GM19099 (cell line): ENCODE measurements at regions not wholly inside any gene's neighbourhood (a gene's known extent, or its start where the extent isn't known, plus 50 kb on each side); places are given as distances from the start of the nearest gene placed in this dataset.

Experiments
- POLR2A ChIP-seq: IDR thresholded peaks from 3 replicates; pipeline ENCODE4 v1.6.1; 2011; ENCODE audit warnings: low read depth; ENCODE audit not compliant: insufficient read length; ENCODE audit errors: extremely low read depth

DNA sequence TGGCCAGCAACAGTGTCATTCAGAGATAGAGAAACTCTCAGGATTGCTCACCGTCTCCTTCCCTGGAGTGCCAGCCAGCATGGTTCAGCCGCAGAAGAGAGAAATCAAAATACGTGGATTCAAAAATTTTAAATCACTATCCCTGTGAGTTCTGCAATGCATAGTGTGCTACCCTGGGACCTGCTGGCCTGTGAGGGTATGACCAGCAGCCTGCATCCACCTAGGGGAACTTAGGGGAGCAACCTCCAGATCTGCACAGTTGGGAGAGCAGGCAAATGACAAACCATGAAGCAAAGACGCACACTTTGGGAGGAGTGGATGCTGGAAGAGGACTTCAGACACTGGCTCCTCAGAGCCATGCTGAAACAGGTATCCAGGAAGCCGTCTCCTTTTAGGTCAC is 639.3 kb downstream of the TNS3 start:
- no peak for TF ChIP-seq POLR2A

GRCh38 chr7:46940178-46940577 is 641.7 kb downstream of the TNS3 start:
- TF ChIP-seq POLR2A, result no peak

DNA sequence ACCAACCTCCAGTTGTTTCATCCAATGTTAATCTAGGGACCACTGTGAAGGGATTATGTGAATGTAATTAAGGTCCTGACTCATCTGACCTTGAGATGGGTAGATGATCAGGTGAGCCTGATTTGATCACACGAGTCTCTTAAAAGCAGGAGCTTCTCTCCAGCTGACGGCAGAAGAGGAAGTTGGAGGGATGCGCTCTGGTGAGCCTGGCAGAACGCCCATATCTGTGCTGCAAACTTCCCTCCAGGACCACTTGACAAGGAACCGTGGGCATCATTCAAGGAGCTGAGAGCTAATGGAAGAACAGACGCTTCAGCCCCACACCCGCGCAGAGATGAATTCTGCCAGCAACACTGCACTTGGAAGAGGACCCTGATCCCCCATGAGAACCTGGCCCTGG is 642.4 kb downstream of the TNS3 start:
- no peak for TF ChIP-seq POLR2A

GRCh38 chr7:46939089-46939488 is 642.8 kb downstream of the TNS3 start:
- no peak for TF ChIP-seq POLR2A

- no peak for TF ChIP-seq POLR2A
Measured at GRCh38 chr7:46937826-46938225, 644.1 kb downstream of the TNS3 start.

DNA sequence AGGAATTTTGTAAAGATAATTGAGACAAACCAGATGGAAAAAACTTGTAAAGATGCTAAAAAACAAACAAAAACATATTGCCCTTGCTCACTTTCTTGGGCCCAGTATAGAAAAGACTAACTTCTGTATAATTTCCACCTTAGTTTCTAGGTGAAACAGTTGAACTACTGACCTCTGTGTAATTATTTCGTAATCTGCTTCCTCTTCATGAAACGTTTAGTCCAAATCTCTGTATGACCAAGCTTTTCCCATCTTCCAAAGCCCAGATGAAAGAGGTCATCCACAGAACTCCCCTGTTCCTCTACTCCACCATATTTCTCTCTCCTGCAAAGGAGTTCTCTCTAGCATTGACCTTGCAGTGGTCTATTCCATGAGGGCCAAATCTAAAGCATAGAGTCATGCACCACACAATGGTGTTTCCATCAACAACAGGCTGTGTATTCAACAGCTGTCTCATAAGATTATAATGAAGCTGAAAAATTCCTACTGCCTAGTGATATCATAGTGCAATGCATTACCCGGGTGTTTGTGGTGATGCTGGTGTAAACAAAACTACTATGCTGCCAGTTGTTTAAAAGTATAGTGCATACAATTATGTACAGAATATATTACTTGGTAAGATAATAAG is 647.6 kb downstream of the TNS3 start:
- TF ChIP-seq POLR2A, result no peak

DNA sequence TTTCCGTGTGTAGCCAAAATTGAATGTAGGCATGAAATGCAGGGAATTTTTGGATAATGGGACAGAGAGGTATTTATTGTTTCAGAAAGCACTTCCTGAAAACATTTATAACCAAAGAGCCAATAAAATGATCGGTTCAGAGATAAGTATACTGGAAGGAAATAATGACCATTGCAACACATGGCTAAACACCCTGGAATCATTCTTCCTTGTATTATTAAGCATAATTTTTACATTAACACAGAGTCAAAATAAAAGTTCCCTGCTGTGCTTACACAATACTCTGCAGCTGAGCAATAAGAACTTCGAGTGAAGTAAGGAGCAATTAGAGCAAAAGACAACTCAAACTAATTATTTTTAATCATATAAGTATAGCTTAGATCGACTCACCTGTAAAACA is 648.3 kb downstream of the TNS3 start:
- no peak for TF ChIP-seq POLR2A

DNA sequence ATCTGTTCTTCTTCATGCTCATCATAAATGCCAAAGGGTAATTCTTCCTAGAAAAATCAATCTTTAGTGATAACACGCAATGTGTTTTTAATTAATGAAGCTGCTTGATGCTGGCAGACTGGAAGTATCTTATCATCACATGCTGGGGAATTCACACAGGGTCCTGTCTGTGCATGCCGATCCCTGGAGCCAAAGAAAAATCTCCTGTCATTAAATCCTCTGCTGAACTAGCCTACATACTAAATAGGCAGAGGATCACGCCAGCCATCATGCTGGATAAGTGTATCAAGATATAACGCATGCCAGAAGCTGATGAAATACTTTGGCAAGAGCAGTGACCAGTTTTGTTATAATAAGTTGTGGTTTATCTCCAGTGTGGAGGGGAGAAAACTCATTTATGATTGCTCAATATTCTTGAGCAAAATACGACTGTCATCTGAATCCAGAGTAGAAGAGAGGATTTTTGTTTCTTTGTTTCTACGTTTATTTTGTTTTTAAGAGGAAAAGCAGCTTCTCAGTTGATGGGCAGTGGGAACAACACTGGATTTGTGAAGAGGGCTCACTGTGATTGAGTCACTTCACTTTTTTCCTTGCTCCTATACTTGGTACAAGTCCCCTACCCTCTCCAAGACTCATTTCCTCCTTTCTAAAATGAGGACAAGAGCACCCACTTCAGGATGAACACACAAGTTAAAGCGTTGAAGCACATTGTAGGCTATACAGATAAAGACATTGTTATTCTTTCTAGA is 649.1 kb downstream of the TNS3 start:
- TF ChIP-seq POLR2A, result no peak

GRCh38 chr7:46932306-46932675 is 649.6 kb downstream of the TNS3 start:
- no peak for TF ChIP-seq POLR2A

DNA sequence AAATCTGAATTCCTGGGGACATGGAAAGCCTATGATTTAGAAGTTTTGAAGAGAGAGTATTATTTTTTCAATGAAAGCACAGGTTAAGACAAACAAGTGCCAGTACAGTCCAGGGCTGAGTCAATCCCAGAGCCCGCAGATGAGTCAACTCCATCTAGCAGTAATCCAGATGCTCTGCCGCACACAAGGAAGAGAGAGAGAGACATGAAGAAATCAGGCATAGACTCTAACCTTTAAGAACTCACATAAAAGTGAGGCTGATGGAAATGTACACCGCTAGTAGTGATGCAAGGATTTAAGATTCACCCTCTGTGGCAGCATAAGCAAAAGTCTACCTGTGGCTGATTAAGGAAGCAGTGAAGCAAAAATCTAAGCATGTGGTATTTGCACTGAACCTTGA is 651.5 kb downstream of the TNS3 start:
- TF ChIP-seq POLR2A, result no peak

DNA sequence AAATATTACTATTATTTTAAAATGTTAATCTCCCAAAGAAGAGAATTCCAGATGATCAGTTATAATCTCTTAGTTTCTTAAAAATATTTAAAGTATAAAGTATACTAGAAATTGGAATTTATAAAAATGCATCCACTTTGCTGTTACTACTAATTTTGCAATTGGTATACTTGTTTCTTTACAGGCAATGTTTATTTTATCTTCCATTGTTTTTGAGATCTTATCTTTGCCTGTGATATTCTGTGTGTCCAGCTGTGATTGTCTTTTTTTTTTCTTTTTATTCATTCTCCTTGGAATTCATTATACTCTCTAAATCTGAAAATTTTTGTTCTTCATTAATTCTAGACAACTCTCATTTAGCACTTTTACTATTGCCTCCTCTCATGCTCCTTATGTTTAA is 652.6 kb downstream of the TNS3 start:
- no peak for TF ChIP-seq POLR2A

- TF ChIP-seq POLR2A, result no peak
Measured at GRCh38 chr7:46928719-46929118, 653.2 kb downstream of the TNS3 start.

GRCh38 chr7:46927131-46927810 is 654.6 kb downstream of the TNS3 start:
- TF ChIP-seq POLR2A, result no peak

GRCh38 chr7:46916581-46916980 is 665.3 kb downstream of the TNS3 start:
- no peak for TF ChIP-seq POLR2A

DNA sequence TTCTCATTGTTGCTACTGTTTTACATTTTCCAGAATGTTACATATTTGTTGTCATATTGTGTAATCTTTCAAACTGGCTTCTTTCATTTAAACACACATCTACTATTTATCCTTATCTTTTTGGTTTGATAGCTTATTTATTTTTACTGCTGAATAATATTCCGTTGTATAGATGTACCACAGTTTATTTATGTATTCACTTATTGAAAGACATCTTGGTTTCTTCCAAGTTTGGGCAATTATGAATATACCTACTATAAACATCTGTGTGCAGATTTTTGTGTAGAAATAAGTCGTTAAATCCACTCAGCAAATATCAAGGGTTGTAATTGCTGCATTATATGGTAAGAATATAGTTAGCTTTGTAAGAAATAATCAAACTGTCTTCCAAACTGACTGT is 669.2 kb downstream of the TNS3 start:
- TF ChIP-seq POLR2A, result no peak

DNA sequence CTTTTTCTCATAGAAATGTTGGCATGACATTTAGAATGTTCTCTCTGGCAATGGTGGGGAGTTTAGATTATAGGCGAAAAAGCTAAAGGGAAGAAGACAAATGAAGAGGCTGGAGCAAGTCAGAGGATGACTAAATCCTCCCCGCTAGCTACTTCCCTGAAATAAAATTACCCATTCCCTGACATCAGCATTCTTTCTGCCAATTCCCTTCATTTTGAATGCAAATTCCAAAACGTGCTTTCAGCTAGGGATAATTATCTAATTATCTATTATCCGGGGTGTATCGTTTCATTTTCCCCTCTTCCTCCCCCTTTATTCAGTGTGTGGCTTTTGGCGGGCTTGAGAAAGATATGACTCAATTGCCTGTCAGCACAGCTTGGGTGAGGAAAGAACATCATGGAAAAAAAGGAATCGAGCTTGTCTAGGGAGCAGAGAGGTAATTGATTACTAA is 672.3 kb downstream of the TNS3 start:
- TF ChIP-seq POLR2A, result no peak
